ENCODE measurements at regions not wholly inside any gene's neighbourhood (a gene's known extent, or its start where the extent isn't known, plus 50 kb on each side); places are given as distances from the start of the nearest gene placed in this dataset.

GRCh38 chr3:167876620-167877281 is 141.2 kb downstream of the SERPINI1 start:
- no peak for TF ChIP-seq SUZ12 (IDR thresholded peaks at IDR 0.05; ENCODE audit: extremely low read depth, insufficient read depth, insufficient read length)
- TF ChIP-seq ZNF274 (IDR thresholded peaks at IDR 0.05; ENCODE audit: low read depth, low read length), result no peak

Measured in NT2/D1 (cell line).